ENCODE measurements at regions not wholly inside any gene's neighbourhood (a gene's known extent, or its start where the extent isn't known, plus 50 kb on each side); places are given as distances from the start of the nearest gene placed in this dataset.

- no peaks in the 10 kb centered on the region for H3K9me3 ChIP-seq
These were observed 149.1 kb upstream of the MYCN start for GRCh38 chr2:15791294-15791693.

GRCh38 chr2:15792331-15792730 lies 148.0 kb upstream of the MYCN start:
- H3K4me3 ChIP-seq, result no peak overlapping the region
- TF ChIP-seq POLR2AphosphoS5 (IDR thresholded peaks at IDR 0.05) (no peak), EP300 (IDR thresholded peaks at IDR 0.05) (no peak)
- WGBS, 2 donors (ENCODE audit: low coverage in 1 of 2), result 58 to 74% methylated on average over 8 of the region's 8 CpGs

More at GRCh38 chr2:15791294-15791693, 149.1 kb upstream of the MYCN start:
- H3K4me1 ChIP-seq, result peaks cover 0 to 12% (median 0%) of the 10 kb centered on the region in 3 donors
- ATAC-seq, result no peak
- no peak overlapping the region for H3K4me3 ChIP-seq
- H3K27ac ChIP-seq, result no peak overlapping the region
- H3K36me3 ChIP-seq, result no peaks in the 10 kb centered on the region
- TF ChIP-seq POLR2A (IDR thresholded peaks at IDR 0.05) (no peak), EP300 (IDR thresholded peaks at IDR 0.05) (no peak), POLR2AphosphoS5 (IDR thresholded peaks at IDR 0.05) (no peak)
- TF ChIP-seq, protein P1, sequence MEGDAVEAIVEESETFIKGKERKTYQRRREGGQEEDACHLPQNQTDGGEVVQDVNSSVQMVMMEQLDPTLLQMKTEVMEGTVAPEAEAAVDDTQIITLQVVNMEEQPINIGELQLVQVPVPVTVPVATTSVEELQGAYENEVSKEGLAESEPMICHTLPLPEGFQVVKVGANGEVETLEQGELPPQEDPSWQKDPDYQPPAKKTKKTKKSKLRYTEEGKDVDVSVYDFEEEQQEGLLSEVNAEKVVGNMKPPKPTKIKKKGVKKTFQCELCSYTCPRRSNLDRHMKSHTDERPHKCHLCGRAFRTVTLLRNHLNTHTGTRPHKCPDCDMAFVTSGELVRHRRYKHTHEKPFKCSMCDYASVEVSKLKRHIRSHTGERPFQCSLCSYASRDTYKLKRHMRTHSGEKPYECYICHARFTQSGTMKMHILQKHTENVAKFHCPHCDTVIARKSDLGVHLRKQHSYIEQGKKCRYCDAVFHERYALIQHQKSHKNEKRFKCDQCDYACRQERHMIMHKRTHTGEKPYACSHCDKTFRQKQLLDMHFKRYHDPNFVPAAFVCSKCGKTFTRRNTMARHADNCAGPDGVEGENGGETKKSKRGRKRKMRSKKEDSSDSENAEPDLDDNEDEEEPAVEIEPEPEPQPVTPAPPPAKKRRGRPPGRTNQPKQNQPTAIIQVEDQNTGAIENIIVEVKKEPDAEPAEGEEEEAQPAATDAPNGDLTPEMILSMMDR (IDR thresholded peaks at IDR 0.05), result no peak
- H3K27me3 ChIP-seq, result no peaks in the 10 kb centered on the region
- 86 to 91% methylated on average over 4 of the region's 4 CpGs for WGBS, 2 donors (ENCODE audit: low coverage in 1 of 2)

DNA sequence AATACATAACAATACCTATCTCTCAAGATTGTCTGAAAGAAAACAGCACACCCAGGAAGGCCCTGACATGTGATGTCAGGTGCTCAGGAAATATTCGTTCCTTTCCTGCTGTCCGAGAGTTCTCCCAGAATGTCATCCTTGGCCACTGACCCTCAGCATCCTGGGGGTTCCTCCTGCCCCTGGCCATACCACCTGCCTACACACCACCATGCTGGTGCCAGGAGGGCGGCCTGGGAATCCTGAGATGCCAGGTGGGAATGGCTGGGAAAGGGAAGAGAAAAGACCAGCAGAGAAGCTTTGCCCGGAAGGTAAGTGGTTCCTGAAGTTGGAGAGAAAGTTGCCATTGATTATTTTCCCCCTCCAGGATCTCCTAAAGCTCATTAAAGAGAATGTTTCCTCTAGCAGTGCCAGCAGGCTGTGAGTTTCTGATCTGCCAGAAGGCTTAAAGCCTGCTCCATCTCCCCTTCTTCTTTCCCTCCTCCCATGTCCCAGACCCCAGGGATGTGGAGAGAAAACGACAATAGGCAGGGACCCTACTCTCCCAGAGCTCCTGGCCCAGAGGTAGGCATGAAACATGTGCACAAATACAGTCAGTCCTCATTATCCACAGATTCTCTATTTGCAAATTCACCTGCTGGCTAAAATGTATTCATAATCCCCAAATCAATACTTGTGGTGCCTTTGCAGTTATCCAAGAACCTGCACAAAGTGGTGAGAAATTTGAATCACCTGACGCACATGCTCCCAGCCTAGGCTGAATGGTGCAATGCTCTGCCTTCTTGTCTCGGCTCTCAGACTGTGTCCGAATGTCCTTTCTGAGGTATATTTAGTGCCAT lies 147.1 kb upstream of the MYCN start:
- no peaks in the 10 kb centered on the region for H3K9me3 ChIP-seq
- TF ChIP-seq POLR2A (IDR thresholded peaks at IDR 0.05) (no peak), EP300 (IDR thresholded peaks at IDR 0.05) (no peak), POLR2AphosphoS5 (IDR thresholded peaks at IDR 0.05) (no peak)
- TF ChIP-seq, protein P1 (IDR thresholded peaks at IDR 0.05), result no peak
- WGBS, 2 donors (ENCODE audit: low coverage in 1 of 2), result 90 to 92% methylated on average over 5 to 7 of the region's 8 CpGs

More at GRCh38 chr2:15792331-15792730, 148.0 kb upstream of the MYCN start:
- Histone ChIP-seq H3K4me1 (peaks cover 0 to 12% (median 0%) of the 10 kb centered on the region in 3 donors), H3K9me3 (no peaks in the 10 kb centered on the region), H3K27me3 (no peaks in the 10 kb centered on the region), H3K36me3 (no peaks in the 10 kb centered on the region), H3K27ac (no peak overlapping the region)
- no peak for ATAC-seq

GRCh38 chr2:15793978-15794377 lies 146.4 kb upstream of the MYCN start:
- no peak for ATAC-seq
- H3K9me3 ChIP-seq, result no peaks in the 10 kb centered on the region
- peaks cover 3% of the 10 kb centered on the region for H3K27me3 ChIP-seq
- no peak overlapping the region for H3K27ac ChIP-seq
- no peak overlapping the region for H3K4me3 ChIP-seq
- WGBS, 2 donors (ENCODE audit: low coverage in 1 of 2), result 81 to 83% methylated on average over 4 to 5 of the region's 9 CpGs
- H3K36me3 ChIP-seq, result no peaks in the 10 kb centered on the region
- TF ChIP-seq POLR2A (IDR thresholded peaks at IDR 0.05) (no peak), POLR2AphosphoS5 (IDR thresholded peaks at IDR 0.05) (no peak)
- peaks cover 0 to 12% (median 0%) of the 10 kb centered on the region in 3 donors for H3K4me1 ChIP-seq

More for the DNA sequence above, 147.1 kb upstream of the MYCN start:
- ATAC-seq, result no peak
- peaks cover 0 to 12% (median 0%) of the 10 kb centered on the region in 3 donors for H3K4me1 ChIP-seq
- H3K27ac ChIP-seq, result no peak overlapping the region
- H3K27me3 ChIP-seq, result peaks cover 3% of the 10 kb centered on the region
- no peaks in the 10 kb centered on the region for H3K36me3 ChIP-seq
- H3K4me3 ChIP-seq, result no peak overlapping the region

GRCh38 chr2:15794608-15795134 lies 145.7 kb upstream of the MYCN start:
- Histone ChIP-seq H3K4me1 (peaks cover 0 to 12% (median 0%) of the 10 kb centered on the region in 3 donors), H3K27me3 (peaks cover 3% of the 10 kb centered on the region), H3K36me3 (no peaks in the 10 kb centered on the region), H3K27ac (no peak overlapping the region), H3K4me3 (no peak overlapping the region), H3K9me3 (no peaks in the 10 kb centered on the region)
- ATAC-seq, result no peak
- TF ChIP-seq POLR2A (IDR thresholded peaks at IDR 0.05), result no peak
- no peak for TF ChIP-seq EP300 (IDR thresholded peaks at IDR 0.05)
- no peak for TF ChIP-seq POLR2AphosphoS5 (IDR thresholded peaks at IDR 0.05)
- TF ChIP-seq, protein P1 (IDR thresholded peaks at IDR 0.05), result no peak
- WGBS, 2 donors (ENCODE audit: low coverage in 1 of 2), result 81 to 85% methylated on average over 4 to 5 of the region's 5 CpGs
